B cell (primary cell): ENCODE measurements at regions not wholly inside any gene's neighbourhood (a gene's known extent, or its start where the extent isn't known, plus 50 kb on each side); places are given as distances from the start of the nearest gene placed in this dataset.

ENCODE experiments used
- ATAC-seq: fragments of 200-7000 bp; cut with Tn5 transposase; one replicate; pipeline ENCODE4 v1.10.0; 2021; ENCODE audit warnings: low read depth, mild to moderate bottlenecking, moderate number of reproducible peaks, moderate library complexity
- CTCF ChIA-PET: fragments of 350-600 bp; sonication (Branson Sonifier 250); formaldehyde crosslinking; loops from one replicate; lab custom pipeline; 2021; ENCODE audit warnings: antibody characterized with exemption, inconsistent platforms; lab: Charles Lee
- POLR2A ChIA-PET: fragments of 350-600 bp; sonication (Branson Sonifier 250); formaldehyde crosslinking; loops from one replicate; lab custom pipeline; 2021; ENCODE audit warnings: antibody characterized with exemption; lab: Charles Lee
- DNase-seq: peaks from one replicate; pipeline ENCODE4 v3.0.0; 2013
- H2AFZ ChIP-seq: 2 replicates; pipeline ENCODE4 v1.6.1; 2012; ENCODE audit warnings: mild to moderate bottlenecking, low read depth, low read length; ENCODE audit not compliant: insufficient read depth, poor library complexity, severe bottlenecking
- H3K27ac ChIP-seq, 2 donors: 1 replicate in 1 of 2; 2 replicates in 1 of 2; pipeline ENCODE4 v1.5.1; 2012 to 2013; ENCODE audit warnings: low read length in 2 of 2, mild to moderate bottlenecking in 2 of 2, moderate library complexity in 1 of 2
- H3K27me3 ChIP-seq, 4 experiments: fragments of 200-600 bp in 1 of 4; sonication (generic) in 1 of 4; replicated peaks in 1 of 4; 1 replicate in 2 of 4; 2 replicates in 2 of 4; pipeline versions ENCODE4 v1.6.1 to v1.7.0; 2013 to 2016; ENCODE audit warnings: low read length in 3 of 4, mild to moderate bottlenecking in 2 of 4, mixed read lengths in 1 of 4, moderate library complexity in 1 of 4; ENCODE audit not compliant: insufficient read depth in 4 of 4, control insufficient read depth in 3 of 4; ENCODE audit errors: control extremely low read depth in 1 of 4
- H3K36me3 ChIP-seq, 2 experiments: replicated peaks in 1 of 2; 1 replicate in 1 of 2; 2 replicates in 1 of 2; pipeline versions ENCODE4 v1.6.1 to v1.7.1; 2013; ENCODE audit warnings: low read length in 1 of 2; ENCODE audit not compliant: insufficient read depth in 2 of 2, control insufficient read depth in 1 of 2; ENCODE audit errors: control extremely low read depth in 1 of 2, extremely low read depth in 1 of 2
- H3K4me1 ChIP-seq, 2 donors: fragments of 200-600 bp in 1 of 2; sonication (generic) in 1 of 2; 1 replicate in 1 of 2; 2 replicates in 1 of 2; pipeline versions ENCODE4 v1.5.1 to v1.6.1; 2013 to 2017; ENCODE audit warnings: low read length in 2 of 2; ENCODE audit not compliant: control insufficient read depth in 2 of 2, insufficient read depth in 2 of 2
- H3K4me2 ChIP-seq: replicated peaks from 2 replicates; pipeline ENCODE3; 2012; ENCODE audit warnings: mild to moderate bottlenecking, low read depth, low read length; ENCODE audit not compliant: poor library complexity, severe bottlenecking
- H3K4me3 ChIP-seq, 5 experiments: fragments of 200-600 bp in 1 of 5; sonication (generic) in 1 of 5; 1 replicate in 3 of 5; 2 replicates in 2 of 5; pipeline versions ENCODE4 v1.5.1 to v1.7.0; 2011 to 2016; ENCODE audit warnings: low read length in 4 of 5, mild to moderate bottlenecking in 4 of 5, low read depth in 2 of 5, control low read depth in 1 of 5, moderate library complexity in 1 of 5; ENCODE audit not compliant: insufficient read depth in 1 of 5; ENCODE audit errors: control extremely low read depth in 1 of 5, extremely low read depth in 1 of 5
- H3K79me2 ChIP-seq: fragments of 200-600 bp; sonication (generic); one replicate; pipeline ENCODE4 v1.6.0; 2016; ENCODE audit warnings: low read length; ENCODE audit not compliant: control insufficient read depth, insufficient read depth
- H3K9ac ChIP-seq: fragments of 200-600 bp; sonication (generic); 2 replicates; pipeline ENCODE4 v1.6.1; 2017; ENCODE audit warnings: mild to moderate bottlenecking, low read length, moderate library complexity
- H3K9me3 ChIP-seq, 3 donors: one replicate each; pipeline versions ENCODE4 v1.6.1 to v1.7.1; 2013; ENCODE audit warnings: low read length in 2 of 3; ENCODE audit not compliant: control insufficient read depth in 2 of 3, insufficient read depth in 1 of 3; ENCODE audit errors: control extremely low read depth in 1 of 3
- H4K20me1 ChIP-seq: 2 replicates; pipeline ENCODE4 v1.6.0; 2012; ENCODE audit warnings: mild to moderate bottlenecking, low read length; ENCODE audit not compliant: insufficient read depth, control insufficient read depth, poor library complexity, severe bottlenecking
- H3K27ac Mint-ChIP-seq: one replicate; pipeline ENCODE4 v1.8.0; 2021; ENCODE audit warnings: mixed read lengths
- H3K27me3 Mint-ChIP-seq: one replicate; pipeline ENCODE4 v1.8.0; 2021; ENCODE audit warnings: mixed read lengths
- H3K4me1 Mint-ChIP-seq: one replicate; pipeline ENCODE4 v1.8.0; 2021; ENCODE audit warnings: mixed read lengths
- H3K4me3 Mint-ChIP-seq: one replicate; pipeline ENCODE4 v1.8.0; 2021; ENCODE audit warnings: mixed read lengths
- H3K9me3 Mint-ChIP-seq: one replicate; pipeline ENCODE4 v1.8.0; 2022; ENCODE audit warnings: mixed read lengths; ENCODE audit not compliant: insufficient read depth
- EZH2 ChIP-seq: IDR thresholded peaks from 2 replicates; pipeline ENCODE4 v1.6.1; 2012; ENCODE audit warnings: borderline replicate concordance, low read depth, mild to moderate bottlenecking, moderate library complexity, low read length; ENCODE audit not compliant: insufficient read depth, poor library complexity, severe bottlenecking
- WGBS: methylation state at CpG from one replicate; pipeline ENCODE4 v1.1.5; 2013; ENCODE audit warnings: missing lambda C conversion rate; ENCODE audit not compliant: insufficient coverage; 5-methylcytosine and 5-hydroxymethylcytosine counted together
- intact Hi-C: fragments of 100-400 bp; cut with micrococcal nuclease; formaldehyde crosslinking; loops from one replicate; pipeline ENCODE4 v1.10.0; 2022
- TF ChIP-seq, protein P1 (sequence below): fragments of 200-600 bp; IDR thresholded peaks from one replicate; pipeline ENCODE4 v1.8.0; 2022; ENCODE audit warnings: antibody characterized with exemption, mild to moderate bottlenecking

DNA sequence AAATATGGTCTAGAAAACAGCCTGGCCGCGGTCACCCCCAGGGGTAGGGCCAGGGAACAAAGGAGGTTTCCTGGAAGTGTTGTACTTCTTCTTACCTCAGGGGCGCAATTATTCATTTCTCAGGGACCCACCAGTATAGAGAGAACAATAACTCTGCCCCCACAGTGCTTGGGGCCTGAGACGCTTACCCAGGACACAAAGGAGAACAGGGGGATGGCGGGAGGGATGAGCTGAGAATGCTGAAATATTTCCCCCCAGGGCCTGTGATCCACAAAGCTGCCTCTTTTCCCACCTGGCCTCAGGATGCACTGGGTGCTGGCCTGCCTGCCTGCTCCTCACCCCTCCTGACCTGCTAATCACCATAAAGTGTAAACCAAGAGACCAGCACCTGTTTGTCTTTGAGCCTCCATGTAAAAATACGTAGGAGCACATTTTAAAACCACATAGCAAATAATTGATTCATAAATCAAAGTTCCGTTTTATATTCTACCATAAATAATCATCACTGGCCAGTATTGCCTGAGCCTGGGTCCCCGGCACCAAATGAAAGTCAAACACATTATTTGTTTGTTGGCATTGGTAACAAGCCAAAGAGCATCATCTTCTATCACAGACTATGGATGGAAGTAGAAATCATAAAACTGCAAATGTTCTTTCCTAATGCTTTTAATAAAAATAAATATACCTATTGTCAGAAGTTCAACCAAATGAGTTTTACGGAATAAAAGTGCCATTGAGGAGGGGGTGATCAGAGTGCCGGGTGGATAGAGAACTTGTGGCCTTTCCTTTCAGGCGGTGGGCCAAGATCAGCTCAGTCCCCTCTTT is 67.3 kb upstream of the RMDN2 start:
- Histone ChIP-seq H3K4me3 (no peak overlapping the region), H3K79me2 (no peaks in the 10 kb centered on the region), H3K4me2 (no peak overlapping the region), H4K20me1 (no peaks in the 10 kb centered on the region), H3K27me3 (peaks cover 0 to 9% (median 2%) of the 10 kb centered on the region in 4 experiments), H3K4me1 (peaks cover 19 to 31% of the 10 kb centered on the region in 2 donors), H3K9me3 (peaks cover 0 to 24% (median 0%) of the 10 kb centered on the region in 3 donors), H3K9ac (no peak overlapping the region), H3K27ac (no peak overlapping the region), H3K36me3 (no peaks in the 10 kb centered on the region), H2AFZ (no peak overlapping the region)
- Mint-ChIP-seq H3K27ac (no peak overlapping the region), H3K27me3 (peaks cover 17% of the 10 kb centered on the region), H3K4me3 (no peak overlapping the region), H3K4me1 (peaks cover 15% of the 10 kb centered on the region), H3K9me3 (no peaks in the 10 kb centered on the region)
- intact Hi-C loops: no loop called here
- 89% methylated on average over 5 of the region's 11 CpGs for WGBS
- POLR2A ChIA-PET: no interaction called here
- ATAC-seq: no peak
- no peak for DNase-seq
- CTCF ChIA-PET: interaction anchor here (0.7 to 1.5 kb wide), 2 partner anchors 258 to 462 kb away, joined by 3 read pairs; no protein-coding TSS in a partner anchor
- TF ChIP-seq, protein P1, sequence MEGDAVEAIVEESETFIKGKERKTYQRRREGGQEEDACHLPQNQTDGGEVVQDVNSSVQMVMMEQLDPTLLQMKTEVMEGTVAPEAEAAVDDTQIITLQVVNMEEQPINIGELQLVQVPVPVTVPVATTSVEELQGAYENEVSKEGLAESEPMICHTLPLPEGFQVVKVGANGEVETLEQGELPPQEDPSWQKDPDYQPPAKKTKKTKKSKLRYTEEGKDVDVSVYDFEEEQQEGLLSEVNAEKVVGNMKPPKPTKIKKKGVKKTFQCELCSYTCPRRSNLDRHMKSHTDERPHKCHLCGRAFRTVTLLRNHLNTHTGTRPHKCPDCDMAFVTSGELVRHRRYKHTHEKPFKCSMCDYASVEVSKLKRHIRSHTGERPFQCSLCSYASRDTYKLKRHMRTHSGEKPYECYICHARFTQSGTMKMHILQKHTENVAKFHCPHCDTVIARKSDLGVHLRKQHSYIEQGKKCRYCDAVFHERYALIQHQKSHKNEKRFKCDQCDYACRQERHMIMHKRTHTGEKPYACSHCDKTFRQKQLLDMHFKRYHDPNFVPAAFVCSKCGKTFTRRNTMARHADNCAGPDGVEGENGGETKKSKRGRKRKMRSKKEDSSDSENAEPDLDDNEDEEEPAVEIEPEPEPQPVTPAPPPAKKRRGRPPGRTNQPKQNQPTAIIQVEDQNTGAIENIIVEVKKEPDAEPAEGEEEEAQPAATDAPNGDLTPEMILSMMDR: no peak
- TF ChIP-seq EZH2: no peak

DNA sequence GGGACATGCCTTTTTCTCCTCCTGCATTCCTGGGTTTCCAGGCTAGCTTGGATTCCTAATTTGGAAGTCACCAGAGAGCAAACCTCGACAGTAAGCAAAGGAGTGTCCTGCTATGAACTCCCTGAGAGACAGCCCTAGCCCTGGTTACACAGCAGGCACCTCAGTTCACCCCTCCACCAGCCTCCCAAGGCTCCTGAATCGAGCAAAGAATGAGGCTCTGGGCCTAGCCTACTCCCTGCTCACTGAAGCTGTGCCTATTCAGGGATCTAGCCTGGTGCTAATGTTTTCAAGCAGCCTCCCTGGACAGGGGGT is 66.7 kb upstream of the RMDN2 start:
- H3K27me3 ChIP-seq: peaks cover 0 to 11% (median 2%) of the 10 kb centered on the region in 4 experiments
- H3K36me3 ChIP-seq: no peaks in the 10 kb centered on the region
- POLR2A ChIA-PET: no interaction called here
- no peaks in the 10 kb centered on the region for H3K9me3 Mint-ChIP-seq
- H3K9me3 ChIP-seq: peaks cover 0 to 19% (median 0%) of the 10 kb centered on the region in 3 donors
- H2AFZ ChIP-seq: no peak overlapping the region
- no peak for TF ChIP-seq EZH2
- TF ChIP-seq, protein P1: no peak
- H3K27ac Mint-ChIP-seq: no peak overlapping the region
- CTCF ChIA-PET: no interaction called here
- no peak for DNase-seq
- H3K79me2 ChIP-seq: no peaks in the 10 kb centered on the region
- no peak overlapping the region for H3K4me3 ChIP-seq
- no peak overlapping the region for H3K9ac ChIP-seq
- no peak overlapping the region for H3K27ac ChIP-seq
- intact Hi-C loops: no loop called here
- ATAC-seq: no peak
- H3K4me1 Mint-ChIP-seq: peaks cover 15% of the 10 kb centered on the region
- no peak overlapping the region for H3K4me2 ChIP-seq
- no peak overlapping the region for H3K4me3 Mint-ChIP-seq
- WGBS: 92% methylated on average over 2 of the region's 2 CpGs
- no peaks in the 10 kb centered on the region for H4K20me1 ChIP-seq
- peaks cover 23% of the 10 kb centered on the region for H3K27me3 Mint-ChIP-seq
- H3K4me1 ChIP-seq: peaks cover 16 to 25% of the 10 kb centered on the region in 2 donors
